Activated CD8-positive, alpha-beta memory T cell treated with anti-CD3 and anti-CD28 coated beads for 36 hours (primary cell): ENCODE measurements at regions not wholly inside any gene's neighbourhood (a gene's known extent, or its start where the extent isn't known, plus 50 kb on each side); places are given as distances from the start of the nearest gene placed in this dataset.

ENCODE experiments used
- CTCF ChIA-PET: fragments of 350-600 bp; sonication (Branson Sonifier 250); formaldehyde crosslinking; loops from one replicate; lab custom pipeline; 2021; ENCODE audit warnings: antibody characterized with exemption; lab: Charles Lee
- POLR2A ChIA-PET: fragments of 350-600 bp; sonication (Branson Sonifier 250); formaldehyde crosslinking; loops from one replicate; lab custom pipeline; 2021; ENCODE audit warnings: antibody characterized with exemption; lab: Charles Lee

GRCh38 chr2:105577762-105578161 lies 166.9 kb upstream of the NCK2 start:
- ChIA-PET CTCF (interaction anchor here (0.6 to 2.6 kb wide), 5 partner anchors 11 to 240 kb away, joined by 3 to 10 read pairs (median 3); partner anchors contain the start of gene C2orf49), POLR2A (no interaction called here)

DNA sequence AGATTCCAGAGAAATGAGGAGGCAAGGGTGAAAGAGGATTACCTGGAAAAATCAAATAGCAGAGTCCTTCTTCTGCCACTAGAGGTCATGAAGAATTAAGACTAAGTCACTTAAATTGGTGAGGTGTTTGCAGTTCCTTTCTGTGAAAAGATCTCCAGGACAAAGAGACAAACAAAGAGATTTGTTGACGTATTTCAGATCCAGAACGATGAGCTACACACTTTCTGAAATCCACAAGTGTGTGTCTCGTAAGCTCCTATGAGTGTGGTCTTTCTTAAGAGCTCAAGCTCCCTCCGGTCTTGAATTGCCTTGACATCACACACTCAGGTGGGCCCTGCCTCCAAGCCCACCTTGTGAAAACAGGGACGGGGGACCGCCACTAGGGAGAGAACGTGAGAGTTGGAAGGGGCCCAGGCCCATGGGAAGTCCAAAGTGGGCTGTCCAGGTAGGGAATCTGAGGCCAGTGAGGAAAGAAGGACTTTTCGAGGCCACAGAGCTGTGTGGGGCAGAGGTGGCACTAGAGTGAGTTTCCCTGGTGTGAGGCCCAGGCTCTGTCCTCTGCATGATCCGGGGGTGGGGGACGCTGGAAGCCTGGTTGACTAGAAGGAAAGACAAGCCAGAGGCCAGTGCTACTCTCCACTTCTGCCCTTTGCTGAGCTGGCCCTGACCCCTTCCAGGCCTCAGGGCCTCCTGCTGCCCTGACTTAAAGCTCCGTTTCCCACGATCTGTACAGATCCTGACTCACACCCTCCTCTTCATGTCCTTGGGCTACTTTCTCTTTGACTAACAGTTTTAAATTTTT lies 168.1 kb upstream of the NCK2 start:
- POLR2A ChIA-PET = no interaction called here
- CTCF ChIA-PET = interaction anchor here (0.6 to 2.6 kb wide), 7 partner anchors 9 to 520 kb away, joined by 3 to 10 read pairs (median 3); no protein-coding TSS in a partner anchor

GRCh38 chr2:105576050-105576439 lies 168.7 kb upstream of the NCK2 start:
- POLR2A ChIA-PET = no interaction called here
- CTCF ChIA-PET = interaction anchor here (0.7 to 2.6 kb wide), 5 partner anchors 13 to 521 kb away, joined by 3 to 10 read pairs (median 5); no protein-coding TSS in a partner anchor

DNA sequence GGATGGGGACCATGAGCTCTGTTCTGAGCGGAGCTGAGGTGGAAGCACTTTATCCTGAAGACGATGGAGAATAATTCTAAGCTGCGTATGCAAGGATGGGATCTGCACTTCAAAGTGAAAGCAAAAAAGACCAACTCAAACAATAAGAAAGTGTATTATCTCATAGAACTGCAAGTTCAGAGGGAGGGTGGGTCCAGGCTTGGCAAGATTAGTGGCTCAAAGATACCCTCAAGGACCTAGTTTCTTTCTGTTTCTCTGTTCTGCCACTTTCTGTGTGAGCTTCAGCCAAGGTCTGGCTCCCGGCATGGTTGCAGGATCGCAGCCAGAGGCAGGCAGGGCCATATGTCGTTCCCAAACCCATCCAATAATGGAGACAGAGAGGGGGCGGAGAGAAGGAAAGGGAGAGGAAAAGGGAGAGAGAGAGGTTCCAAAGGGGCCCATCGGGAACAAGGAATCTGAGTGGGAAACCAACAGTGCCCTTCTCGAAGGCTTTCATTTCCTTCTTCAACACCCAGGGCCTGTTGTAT lies 169.2 kb upstream of the NCK2 start:
- POLR2A ChIA-PET = no interaction called here
- CTCF ChIA-PET = no interaction called here

- POLR2A ChIA-PET = no interaction called here
- CTCF ChIA-PET = interaction anchor here (0.8 kb wide), 1 partner anchor 161 kb away, joined by 3 read pairs; no protein-coding TSS in a partner anchor
These were observed 169.8 kb upstream of the NCK2 start for GRCh38 chr2:105574796-105575344.

GRCh38 chr2:105573910-105574655 lies 170.6 kb upstream of the NCK2 start:
- POLR2A ChIA-PET = no interaction called here
- CTCF ChIA-PET = interaction anchor here (0.8 kb wide), 1 partner anchor 162 kb away, joined by 3 read pairs; no protein-coding TSS in a partner anchor

DNA sequence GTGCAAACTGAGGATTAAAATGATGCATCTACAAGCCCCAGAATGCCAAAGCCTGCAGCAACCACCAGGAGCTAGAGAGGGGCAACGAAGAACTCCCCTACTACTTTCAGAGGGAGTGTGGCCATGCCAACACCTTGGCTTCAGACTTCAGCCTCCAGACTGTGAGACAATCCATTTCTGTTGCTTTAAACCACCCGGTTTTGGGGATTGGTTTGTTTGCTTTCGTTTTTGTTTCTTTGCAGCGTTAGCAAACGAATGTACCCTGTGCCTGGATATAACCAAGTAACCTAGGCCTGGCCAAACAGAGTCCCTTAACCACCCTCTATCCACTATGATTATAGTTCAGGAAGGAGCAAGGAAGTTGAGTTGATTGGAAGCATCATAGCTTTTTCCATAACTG lies 171.2 kb upstream of the NCK2 start:
- CTCF ChIA-PET = interaction anchor here (0.7 kb wide), 1 partner anchor 11 kb away, joined by 5 read pairs; no protein-coding TSS in a partner anchor
- POLR2A ChIA-PET = no interaction called here

DNA sequence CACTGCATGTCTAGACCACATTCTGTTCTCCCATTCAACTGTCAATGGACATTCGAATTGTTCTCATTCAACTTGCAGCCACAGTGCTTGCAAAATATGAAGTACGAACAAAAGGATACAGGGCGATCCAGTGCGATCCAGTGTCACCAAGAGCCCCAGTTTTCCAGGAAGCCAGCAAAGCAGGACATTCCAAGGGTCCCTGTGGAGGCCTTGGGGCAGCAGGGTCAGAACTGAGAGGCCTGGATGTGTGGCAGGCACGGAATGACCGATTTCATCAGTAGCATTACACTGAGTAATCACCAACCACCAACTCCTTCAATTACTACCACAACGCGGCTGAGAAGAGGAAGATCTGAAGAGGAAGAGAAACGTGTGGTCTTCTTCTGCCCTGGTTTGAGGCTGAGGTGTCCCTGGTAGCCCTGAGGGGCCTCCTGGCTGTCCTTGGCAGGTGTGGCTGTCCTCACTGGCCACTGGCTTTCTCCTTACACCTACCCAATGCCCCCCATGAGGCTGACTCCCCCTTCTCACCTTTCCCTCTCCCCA lies 172.7 kb upstream of the FHL2 start:
- POLR2A ChIA-PET = no interaction called here

DNA sequence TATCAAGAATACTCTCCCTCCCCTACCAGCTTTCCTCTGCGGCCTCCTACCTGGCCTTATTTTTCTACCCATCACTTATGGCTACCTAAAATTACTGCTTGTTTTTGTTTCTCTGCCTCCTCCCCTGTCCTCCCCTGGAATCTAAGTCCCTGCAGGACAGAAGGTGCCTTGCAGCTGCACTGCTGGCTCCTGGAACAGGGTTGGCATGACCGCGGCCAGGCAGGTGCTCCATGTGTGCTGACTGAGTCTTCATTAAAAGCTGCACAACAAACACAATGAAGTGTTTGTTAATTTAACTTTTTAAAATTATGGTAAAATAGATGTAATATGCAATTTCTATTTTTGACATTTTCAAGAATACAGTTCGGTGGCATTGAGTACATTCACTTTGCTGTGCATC lies 171.9 kb upstream of the FHL2 start:
- POLR2A ChIA-PET = no interaction called here
- CTCF ChIA-PET = interaction anchor here (0.6 kb wide), 1 partner anchor 49 kb away, joined by 3 read pairs; no protein-coding TSS in a partner anchor

More for the DNA sequence above, 172.7 kb upstream of the FHL2 start:
- CTCF ChIA-PET = interaction anchor here (0.6 kb wide), 1 partner anchor 50 kb away, joined by 3 read pairs; no protein-coding TSS in a partner anchor

DNA sequence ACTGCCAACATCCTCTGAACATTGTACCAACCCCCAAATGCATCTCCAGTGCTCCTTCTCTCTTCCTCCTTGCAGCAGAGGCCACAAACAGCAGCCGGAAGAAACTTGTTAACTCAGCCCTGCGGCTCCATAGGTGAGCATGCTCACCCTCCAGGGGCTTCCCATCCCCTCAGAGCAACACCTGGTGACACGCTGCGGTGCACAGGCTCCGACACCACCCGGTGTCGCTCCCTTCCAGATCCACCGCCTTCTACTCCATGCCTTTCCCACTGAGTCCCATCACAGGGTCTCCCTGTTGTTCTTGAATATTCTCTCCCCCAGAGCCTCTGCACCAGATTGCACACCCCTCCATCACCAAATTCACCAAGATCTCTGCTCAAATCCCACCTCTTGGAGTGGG lies 171.5 kb upstream of the FHL2 start:
- ChIA-PET CTCF (no interaction called here), POLR2A (no interaction called here)

DNA sequence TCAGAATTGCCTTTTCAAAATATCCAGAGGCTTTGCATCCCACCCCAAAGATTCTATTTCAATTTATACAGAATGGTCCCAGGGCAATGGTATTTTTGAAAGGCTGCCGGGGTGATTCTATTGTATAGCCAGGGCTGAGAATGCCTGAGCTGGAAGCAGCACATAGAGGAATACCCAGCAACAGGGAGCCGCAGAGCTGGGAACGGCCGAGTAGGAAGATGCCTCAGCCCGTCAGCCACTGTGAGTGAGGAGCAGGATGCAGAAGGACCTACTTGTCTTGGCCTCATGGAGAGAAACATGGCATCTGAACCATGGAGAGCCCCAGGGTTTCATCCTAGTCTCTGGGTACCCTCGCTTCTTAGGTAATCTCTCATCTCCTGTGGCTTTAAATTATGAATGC lies 170.8 kb upstream of the FHL2 start:
- ChIA-PET POLR2A (no interaction called here), CTCF (no interaction called here)

- ChIA-PET POLR2A (no interaction called here), CTCF (no interaction called here)
These were observed 169.2 kb upstream of the FHL2 start for GRCh38 chr2:105567996-105568494.

GRCh38 chr2:105563000-105563719 lies 164.3 kb upstream of the FHL2 start:
- CTCF ChIA-PET = interaction anchor here (0.9 to 2.3 kb wide), 2 partner anchors 10 to 14 kb away, joined by 5 to 10 read pairs; no protein-coding TSS in a partner anchor
- POLR2A ChIA-PET = no interaction called here

GRCh38 chr2:105561401-105561800 lies 162.6 kb upstream of the FHL2 start:
- ChIA-PET CTCF (no interaction called here), POLR2A (no interaction called here)

DNA sequence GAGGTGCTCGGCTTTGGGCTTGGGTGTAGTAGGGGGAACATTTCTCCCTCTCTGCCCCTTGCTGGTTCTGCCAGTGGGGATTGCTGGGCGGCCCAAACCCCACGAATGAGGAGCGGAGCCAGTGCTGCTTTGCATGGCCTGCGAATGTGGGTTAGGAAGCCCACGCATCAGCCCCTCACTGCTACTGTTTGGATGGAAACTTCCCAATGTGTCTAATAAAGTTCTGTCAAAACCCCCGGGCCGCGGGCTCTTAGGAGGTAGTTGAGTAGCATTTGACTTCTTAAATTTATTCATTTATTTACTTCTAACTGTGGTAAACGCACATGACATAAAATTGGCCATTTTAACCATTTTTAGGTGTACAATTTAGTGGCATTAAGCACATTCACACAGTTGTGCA lies 161.3 kb upstream of the FHL2 start:
- POLR2A ChIA-PET = no interaction called here

GRCh38 chr2:105557021-105557920 lies 158.4 kb upstream of the FHL2 start:
- ChIA-PET POLR2A (no interaction called here), CTCF (no interaction called here)

More for the DNA sequence above, 161.3 kb upstream of the FHL2 start:
- CTCF ChIA-PET = no interaction called here

DNA sequence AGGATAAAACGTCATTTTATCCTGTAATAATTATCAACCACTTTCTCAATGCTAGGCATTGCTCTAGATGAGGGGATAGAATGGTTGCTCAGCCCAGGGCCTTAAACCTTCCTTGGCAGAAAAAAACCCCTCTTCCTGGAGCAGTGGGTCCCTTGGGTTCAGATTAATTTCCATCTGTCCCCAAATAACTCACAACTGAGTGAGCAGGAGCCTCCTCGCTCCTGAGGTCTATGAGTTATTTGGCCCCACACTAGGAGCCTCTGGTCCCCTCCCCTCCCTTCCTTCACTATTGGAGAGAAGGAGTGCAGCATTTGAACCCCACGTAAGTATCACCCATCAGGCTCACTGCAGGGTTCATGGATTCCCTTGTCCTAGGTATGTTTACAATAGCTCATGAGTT lies 157.5 kb upstream of the FHL2 start:
- CTCF ChIA-PET = no interaction called here
- POLR2A ChIA-PET = no interaction called here
